HG03571 (cell line): ENCODE measurements at regions not wholly inside any gene's neighbourhood (a gene's known extent, or its start where the extent isn't known, plus 50 kb on each side); places are given as distances from the start of the nearest gene placed in this dataset.
"Not testable (repeated sequence)": the region's sequence is repeated elsewhere in the genome, so short reads cannot be mapped to it uniquely, and the experiment has no call there.

ENCODE experiments used
- ATAC-seq: cut with Tn5 transposase; IDR thresholded peaks from one replicate; pipeline ENCODE4 v1.9.1; 2021; ENCODE audit not compliant: unreplicated experiment

GRCh38 chr13:73815796-73816195 is 318.4 kb downstream of the KLF12 start:
- no peak for ATAC-seq

- no peak for ATAC-seq
Measured at GRCh38 chr13:73810647-73811046, 323.6 kb downstream of the KLF12 start.

DNA sequence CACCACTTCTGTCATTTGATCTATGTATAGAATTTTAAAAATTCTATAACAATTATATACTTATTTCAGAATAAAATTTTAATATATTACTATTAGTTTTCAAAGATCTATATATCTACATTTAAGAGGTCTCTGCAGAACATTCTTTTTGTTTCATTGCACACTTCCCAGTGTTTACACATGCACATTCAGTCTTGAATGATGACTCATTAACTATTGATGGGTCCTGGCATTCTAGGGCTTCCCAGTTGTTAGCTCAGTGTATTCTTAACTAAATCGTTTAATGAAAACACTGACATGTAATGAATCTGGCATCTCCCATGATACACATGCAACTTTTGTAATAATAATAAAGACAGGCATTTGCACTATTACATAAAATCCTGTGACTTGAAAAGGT is 324.6 kb downstream of the KLF12 start:
- ATAC-seq = no peak

DNA sequence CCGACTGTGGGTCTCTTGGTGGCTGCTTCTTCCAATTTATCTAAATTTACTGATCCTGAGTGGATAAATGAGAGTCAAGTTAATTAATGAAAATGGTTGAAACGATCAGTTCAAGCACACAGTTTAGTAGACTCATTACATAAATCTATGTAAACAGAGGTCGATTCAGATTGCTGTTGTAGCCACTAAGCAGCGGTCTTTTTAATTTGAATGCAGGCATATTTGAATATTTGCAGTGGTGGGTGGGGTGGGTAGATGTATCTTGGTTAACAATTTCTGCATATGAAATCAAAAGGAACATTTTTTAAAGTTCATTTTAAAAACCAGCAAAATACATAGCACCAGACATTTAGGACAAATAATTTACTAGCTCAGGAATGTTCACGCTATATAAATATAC is 325.9 kb downstream of the KLF12 start:
- ATAC-seq = no peak

- ATAC-seq = not testable (repeated sequence)
Measured at GRCh38 chr13:73805326-73805958, 328.8 kb downstream of the KLF12 start.

- no peak for ATAC-seq
Measured at GRCh38 chr13:73803997-73804396, 330.2 kb downstream of the KLF12 start.

- no peak for ATAC-seq
Measured at GRCh38 chr13:73800011-73800410, 334.2 kb downstream of the KLF12 start.

GRCh38 chr13:73794755-73795154 is 339.4 kb downstream of the KLF12 start:
- no peak for ATAC-seq

GRCh38 chr13:73793361-73793760 is 340.8 kb downstream of the KLF12 start:
- no peak for ATAC-seq

GRCh38 chr13:73792796-73793195 is 341.4 kb downstream of the KLF12 start:
- ATAC-seq = no peak

- ATAC-seq = no peak
Measured at GRCh38 chr13:73782450-73783449, 351.5 kb downstream of the KLF12 start.

DNA sequence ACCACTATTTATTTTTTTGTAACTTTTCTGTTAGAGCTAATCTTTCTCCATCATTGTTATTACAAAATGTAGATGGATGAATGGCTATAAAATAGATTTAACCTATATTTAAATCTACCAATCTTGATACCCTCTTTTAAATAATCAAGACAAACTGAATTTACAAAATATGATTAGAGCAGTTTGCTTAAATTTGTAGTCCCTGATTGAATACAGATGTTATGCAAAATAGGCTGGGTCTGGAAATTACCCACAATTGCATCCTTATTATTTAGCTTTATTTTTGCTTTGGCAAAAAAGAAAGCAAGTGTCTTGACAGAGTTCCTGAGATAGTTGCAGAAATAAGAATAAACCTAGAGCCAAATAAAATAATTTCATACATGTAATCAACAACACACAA is 352.8 kb downstream of the KLF12 start:
- ATAC-seq = no peak

DNA sequence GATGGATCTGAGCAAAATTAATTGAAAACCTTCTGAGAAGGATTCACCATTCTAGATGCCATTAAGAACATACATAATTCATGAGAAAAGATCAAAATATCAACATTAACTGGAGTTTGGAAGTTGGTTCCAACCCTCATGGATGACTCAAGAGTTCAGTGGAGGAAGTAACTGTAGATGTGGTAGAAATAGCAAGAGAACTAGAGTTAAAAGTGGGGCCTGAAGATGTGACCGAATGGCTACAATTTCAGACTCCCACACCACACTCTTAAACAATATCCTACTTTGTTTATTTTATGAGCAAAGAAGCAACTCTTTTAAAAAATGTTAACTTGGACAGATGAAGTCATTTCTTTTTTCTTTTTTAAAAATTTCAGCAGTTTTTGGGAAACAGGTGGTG is 354.3 kb downstream of the KLF12 start:
- ATAC-seq = no peak

DNA sequence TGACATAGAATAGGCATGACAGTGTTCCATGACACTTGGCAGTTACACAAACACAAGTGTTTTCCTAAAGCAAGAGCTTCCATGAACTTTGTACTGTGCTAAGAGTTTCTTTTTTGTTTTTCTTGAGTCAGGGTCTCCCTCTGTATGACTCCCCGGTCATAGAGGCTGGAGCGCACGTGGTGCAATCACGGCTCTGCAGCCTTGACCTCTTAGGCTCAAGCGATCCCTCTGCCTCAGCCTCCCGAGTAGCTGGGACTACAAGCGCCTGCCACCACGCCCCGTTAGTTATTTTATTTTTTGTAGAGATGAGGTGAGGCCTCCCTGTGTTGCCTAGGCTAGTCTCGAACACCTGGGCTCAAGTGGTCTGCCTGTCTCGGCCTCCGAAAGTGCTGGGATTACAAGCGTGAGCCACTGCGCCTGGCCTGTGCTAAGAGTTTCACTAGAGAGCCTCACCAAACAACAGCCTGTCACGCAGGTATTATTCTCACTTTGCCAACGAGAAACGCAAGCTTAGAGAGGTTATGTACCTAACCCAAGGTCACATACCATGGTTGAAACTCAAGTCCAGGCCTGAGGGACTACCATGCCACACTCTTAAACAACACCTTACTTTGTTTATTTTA is 355.9 kb downstream of the KLF12 start:
- no peak for ATAC-seq

DNA sequence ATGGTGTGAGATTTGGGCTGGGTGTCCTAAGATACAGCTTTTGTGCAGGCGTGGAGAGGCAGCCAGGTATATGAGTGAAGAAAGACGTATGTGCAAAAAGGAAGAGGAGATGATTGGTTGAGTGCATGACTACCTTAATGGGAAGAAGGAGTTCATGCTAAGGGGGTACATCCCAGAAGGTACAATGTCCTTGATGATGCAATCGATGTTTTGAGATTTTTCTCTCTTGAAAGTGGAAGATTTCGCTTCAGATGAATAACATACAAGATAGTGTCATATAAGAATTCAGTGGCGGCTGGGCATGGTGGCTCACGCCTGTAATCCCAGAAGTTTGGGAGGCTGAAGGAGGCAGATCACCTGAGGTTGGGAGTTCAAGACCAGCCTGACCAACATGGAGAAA is 357.1 kb downstream of the KLF12 start:
- no peak for ATAC-seq

- ATAC-seq = no peak
Measured at GRCh38 chr13:73776151-73776785, 357.9 kb downstream of the KLF12 start.

DNA sequence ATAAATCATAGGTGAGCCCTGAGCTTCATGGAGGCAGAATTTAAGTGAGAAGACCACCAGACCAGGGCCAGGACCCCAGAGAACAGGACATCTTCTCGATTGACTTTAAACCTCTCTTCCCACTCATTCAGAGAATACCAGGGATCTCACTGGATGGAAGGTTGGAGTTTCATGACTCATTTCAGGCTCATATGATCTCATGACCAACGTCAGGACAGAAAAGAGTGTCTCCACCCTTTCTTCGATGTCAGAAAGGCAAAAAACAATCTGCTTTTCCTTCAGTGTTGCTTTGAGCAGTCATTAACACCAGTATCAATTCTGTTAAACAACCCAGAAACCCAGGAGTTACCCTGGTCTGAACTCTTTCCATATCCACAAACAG is 361.0 kb downstream of the KLF12 start:
- ATAC-seq = no peak

DNA sequence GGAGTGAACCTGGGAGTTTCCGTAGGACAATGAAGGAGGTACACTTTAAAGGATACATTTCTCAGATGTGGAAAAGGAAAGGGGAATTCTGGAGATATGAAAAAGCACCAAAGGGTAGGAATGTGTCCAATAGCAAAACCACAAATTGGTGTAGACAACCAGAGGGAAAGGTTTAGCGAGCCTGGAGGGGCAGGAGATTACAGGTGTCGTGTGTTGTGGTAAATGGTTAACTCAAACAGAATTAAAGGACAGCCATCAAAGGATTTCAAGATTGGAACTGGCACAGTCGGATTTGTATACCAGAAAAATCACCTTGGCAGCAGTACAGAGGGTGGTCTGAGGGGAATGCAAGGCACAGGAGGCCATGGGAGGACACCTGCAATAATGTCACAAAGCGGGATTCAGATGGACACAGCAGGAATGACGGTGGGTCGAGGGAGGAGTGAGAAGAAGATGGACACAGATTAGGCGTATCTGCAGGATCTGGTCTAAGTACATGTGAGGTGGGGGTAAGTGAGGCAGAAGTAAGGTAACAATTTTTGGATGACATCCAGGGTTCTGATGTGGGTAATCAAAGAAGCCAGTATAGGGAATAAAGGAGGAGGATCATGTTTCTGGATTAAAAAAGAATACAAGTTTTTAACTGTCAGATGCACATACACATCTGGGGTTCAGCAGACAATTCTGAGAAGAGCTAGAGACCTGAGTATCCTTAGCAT is 361.6 kb downstream of the KLF12 start:
- no peak for ATAC-seq

DNA sequence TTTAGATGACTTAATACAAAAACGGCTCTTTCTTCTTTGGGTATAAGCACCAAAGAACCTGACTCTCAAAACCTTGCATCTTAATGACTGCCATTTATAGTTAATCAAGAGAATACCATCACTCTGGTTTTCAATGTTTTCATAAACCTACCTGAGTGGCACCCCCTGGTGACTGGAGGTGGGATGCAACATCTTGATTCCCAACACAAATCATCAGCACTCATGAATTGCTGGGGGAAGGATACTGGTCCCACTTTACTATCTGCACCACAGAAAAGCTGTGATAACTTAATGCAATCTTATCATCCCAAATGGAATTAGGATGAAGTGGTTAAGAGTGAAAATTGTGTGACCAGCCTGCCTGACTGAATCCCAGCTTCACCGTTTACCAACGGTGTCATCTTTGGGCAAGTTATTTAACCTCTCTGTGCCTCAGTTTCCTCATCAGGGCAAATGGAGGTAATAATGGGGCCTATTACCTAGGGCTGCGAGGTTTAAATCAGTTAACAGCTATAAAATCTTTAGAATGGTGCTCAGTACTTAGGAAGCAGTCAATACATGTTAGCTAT is 366.4 kb downstream of the KLF12 start:
- ATAC-seq = no peak

DNA sequence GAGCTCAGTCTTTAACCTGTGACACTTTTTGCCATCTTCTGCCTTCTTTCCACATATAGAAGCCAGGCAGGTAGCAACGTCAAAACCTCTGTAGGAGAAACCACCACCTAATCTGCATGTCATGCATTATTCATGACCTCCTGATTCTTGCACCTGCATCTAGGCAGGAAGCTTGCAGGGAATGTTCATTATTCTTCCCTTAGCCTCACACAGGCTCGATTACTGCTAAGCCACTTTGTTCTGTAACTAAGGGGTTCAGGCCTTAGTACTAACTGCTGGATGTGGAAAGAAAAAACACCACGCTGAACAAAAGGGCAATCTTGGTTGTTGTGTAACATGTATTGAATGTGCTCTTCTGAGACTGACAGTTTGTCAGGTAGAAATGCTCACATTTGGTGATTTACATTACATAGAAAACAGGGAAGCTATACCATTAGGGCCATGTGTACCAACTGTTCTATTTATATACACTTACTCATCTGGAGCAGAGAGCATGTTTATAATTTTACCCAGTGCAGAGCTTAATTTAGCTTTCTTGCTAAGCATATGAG is 366.9 kb downstream of the KLF12 start:
- no peak for ATAC-seq
